ENCODE measurements at regions not wholly inside any gene's neighbourhood (a gene's known extent, or its start where the extent isn't known, plus 50 kb on each side); places are given as distances from the start of the nearest gene placed in this dataset.

GRCh38 chr9:93860694-93861658 lies 94.2 kb downstream of the BARX1 start:
- TF ChIP-seq EP300 (IDR thresholded peaks at IDR 0.05) (no peak), POLR2A (IDR thresholded peaks at IDR 0.05) (no peak)
- TF ChIP-seq, protein P1, sequence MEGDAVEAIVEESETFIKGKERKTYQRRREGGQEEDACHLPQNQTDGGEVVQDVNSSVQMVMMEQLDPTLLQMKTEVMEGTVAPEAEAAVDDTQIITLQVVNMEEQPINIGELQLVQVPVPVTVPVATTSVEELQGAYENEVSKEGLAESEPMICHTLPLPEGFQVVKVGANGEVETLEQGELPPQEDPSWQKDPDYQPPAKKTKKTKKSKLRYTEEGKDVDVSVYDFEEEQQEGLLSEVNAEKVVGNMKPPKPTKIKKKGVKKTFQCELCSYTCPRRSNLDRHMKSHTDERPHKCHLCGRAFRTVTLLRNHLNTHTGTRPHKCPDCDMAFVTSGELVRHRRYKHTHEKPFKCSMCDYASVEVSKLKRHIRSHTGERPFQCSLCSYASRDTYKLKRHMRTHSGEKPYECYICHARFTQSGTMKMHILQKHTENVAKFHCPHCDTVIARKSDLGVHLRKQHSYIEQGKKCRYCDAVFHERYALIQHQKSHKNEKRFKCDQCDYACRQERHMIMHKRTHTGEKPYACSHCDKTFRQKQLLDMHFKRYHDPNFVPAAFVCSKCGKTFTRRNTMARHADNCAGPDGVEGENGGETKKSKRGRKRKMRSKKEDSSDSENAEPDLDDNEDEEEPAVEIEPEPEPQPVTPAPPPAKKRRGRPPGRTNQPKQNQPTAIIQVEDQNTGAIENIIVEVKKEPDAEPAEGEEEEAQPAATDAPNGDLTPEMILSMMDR (IDR thresholded peaks at IDR 0.05) = no peak
- H3K4me3 ChIP-seq = no peak overlapping the region
- DNase-seq = no peak

DNA sequence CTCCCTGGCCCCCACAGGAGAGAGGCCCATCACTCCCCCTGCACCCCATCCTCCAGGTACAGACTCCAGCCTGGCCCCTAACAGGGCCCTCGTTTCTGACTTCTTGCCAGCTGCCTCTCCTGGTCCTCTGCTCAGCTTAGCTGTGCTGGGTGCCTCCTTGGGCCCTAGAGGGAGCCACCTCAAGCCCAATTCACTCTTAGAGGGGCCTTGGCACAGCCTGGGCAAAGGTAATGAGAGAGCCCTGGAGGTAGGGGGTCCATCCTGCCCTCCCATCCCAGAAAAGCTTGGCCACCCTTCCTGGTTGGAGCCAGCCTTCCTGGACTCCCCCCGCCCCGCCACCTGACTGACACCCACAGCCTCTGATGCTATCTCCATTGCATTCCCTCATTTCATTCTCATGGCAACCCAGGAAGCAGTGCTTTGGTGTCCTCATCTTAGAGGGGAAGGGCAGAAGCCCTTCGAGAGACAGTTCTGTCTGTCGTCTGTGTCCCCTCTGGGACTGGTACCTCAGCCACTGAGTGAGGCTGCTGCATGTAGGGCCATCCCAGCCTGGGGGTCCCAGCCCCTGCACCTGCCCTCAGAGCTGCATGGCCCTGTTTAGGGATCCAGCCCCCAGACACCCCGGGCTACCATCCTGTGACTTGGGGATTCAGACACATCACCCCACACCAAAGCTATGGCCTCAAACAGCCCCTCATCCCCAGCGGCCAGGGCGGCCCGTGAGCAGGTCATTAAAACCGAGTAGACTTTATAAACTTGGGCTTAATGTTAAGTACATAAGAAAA lies 95.5 kb downstream of the BARX1 start:
- intact Hi-C loops (cut with DNase I) = loop anchor here in 1 of 4 donors (10.0 kb wide), 1 partner anchor 655 kb away; no protein-coding TSS in a partner anchor
- no peak overlapping the region for H3K27ac ChIP-seq
- no peaks in the 10 kb centered on the region for H3K36me3 ChIP-seq
- no peaks in the 10 kb centered on the region for H3K27me3 ChIP-seq
- DNase-seq = no peak
- no peak overlapping the region for H3K4me3 ChIP-seq
- 78 to 88% (median 80%) methylated on average over 10 of the region's 10 CpGs for WGBS, 3 donors
- H3K4me1 ChIP-seq (ENCODE audit: insufficient read depth) = no peaks in the 10 kb centered on the region
- TF ChIP-seq EP300 (IDR thresholded peaks at IDR 0.05) = no peak
- TF ChIP-seq, protein P1 (IDR thresholded peaks at IDR 0.05) = no peak
- TF ChIP-seq POLR2A (IDR thresholded peaks at IDR 0.05) = no peak
- no peaks in the 10 kb centered on the region for H3K9me3 ChIP-seq

More at GRCh38 chr9:93860694-93861658, 94.2 kb downstream of the BARX1 start:
- H3K27ac ChIP-seq = no peak overlapping the region
- no peaks in the 10 kb centered on the region for H3K4me1 ChIP-seq (ENCODE audit: insufficient read depth)
- H3K9me3 ChIP-seq = no peaks in the 10 kb centered on the region
- H3K36me3 ChIP-seq = no peaks in the 10 kb centered on the region
- 20 to 30% (median 26%) methylated on average over 42 to 50 of the region's 50 CpGs for WGBS, 3 donors
- intact Hi-C loops (cut with DNase I) = loop anchor here in 1 of 4 donors (10.0 kb wide), 1 partner anchor 654 kb away; no protein-coding TSS in a partner anchor
- H3K27me3 ChIP-seq = no peaks in the 10 kb centered on the region

DNA sequence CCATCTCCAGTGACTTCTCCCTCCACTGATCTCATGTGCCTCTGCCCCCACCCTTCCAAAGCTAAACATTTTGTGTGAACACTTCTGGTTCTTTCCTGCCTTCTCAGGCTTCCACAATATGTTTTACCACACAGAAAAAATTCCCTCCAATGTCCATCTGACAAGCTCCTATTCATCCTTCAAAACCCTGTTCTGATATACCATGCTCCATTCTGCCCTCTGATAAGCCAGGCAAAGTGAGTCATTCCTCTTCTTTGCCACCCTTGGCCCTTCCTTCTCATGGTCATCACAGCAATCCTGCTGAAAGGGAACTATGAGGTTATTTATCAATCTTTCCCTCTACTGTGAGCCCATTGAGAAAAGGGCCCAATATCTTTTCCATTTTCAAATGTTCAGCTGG lies 97.6 kb downstream of the BARX1 start:
- TF ChIP-seq, protein P1 (IDR thresholded peaks at IDR 0.05) = no peak
- TF ChIP-seq POLR2A (IDR thresholded peaks at IDR 0.05) = no peak
- no peak for TF ChIP-seq EP300 (IDR thresholded peaks at IDR 0.05)
- no peak for DNase-seq
- no peak overlapping the region for H3K27ac ChIP-seq
- no peak overlapping the region for H3K4me3 ChIP-seq
- no peaks in the 10 kb centered on the region for H3K36me3 ChIP-seq
- H3K27me3 ChIP-seq = no peaks in the 10 kb centered on the region
- no peaks in the 10 kb centered on the region for H3K9me3 ChIP-seq
- intact Hi-C loops (cut with DNase I) = no loop called here
- H3K4me1 ChIP-seq (ENCODE audit: insufficient read depth) = no peaks in the 10 kb centered on the region

DNA sequence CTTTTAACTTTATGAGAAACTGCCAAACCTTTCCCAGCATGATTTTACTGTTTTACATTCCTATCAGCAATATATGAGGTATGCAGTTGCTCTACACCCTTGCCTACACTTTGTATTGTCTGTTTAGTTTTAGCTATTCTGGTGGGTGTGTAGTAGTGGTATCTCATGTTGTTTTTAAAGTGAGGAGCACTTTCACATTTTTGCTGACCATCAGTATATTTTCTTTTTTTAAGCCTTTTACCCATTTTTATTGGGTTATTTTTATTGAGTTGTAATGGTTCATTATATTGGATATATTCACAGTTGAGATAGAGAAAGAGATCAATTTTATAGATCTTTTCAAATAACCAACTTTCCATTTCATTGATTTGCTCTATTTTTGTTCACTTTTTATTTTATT lies 102.4 kb downstream of the BARX1 start:
- no peaks in the 10 kb centered on the region for H3K4me1 ChIP-seq (ENCODE audit: insufficient read depth)
- TF ChIP-seq, protein P1 (IDR thresholded peaks at IDR 0.05) = no peak
- TF ChIP-seq EP300 (IDR thresholded peaks at IDR 0.05) (no peak), POLR2A (IDR thresholded peaks at IDR 0.05) (no peak)
- no peak overlapping the region for H3K27ac ChIP-seq
- H3K27me3 ChIP-seq = no peaks in the 10 kb centered on the region
- no peak overlapping the region for H3K4me3 ChIP-seq
- no peaks in the 10 kb centered on the region for H3K9me3 ChIP-seq
- H3K36me3 ChIP-seq = no peaks in the 10 kb centered on the region
- no peak for DNase-seq
- intact Hi-C loops (cut with DNase I) = no loop called here

All from ovary (tissue), 7 donors.